ENCODE measurements at regions not wholly inside any gene's neighbourhood (a gene's known extent, or its start where the extent isn't known, plus 50 kb on each side); places are given as distances from the start of the nearest gene placed in this dataset.
"Not testable (repeated sequence)": the region's sequence is repeated elsewhere in the genome, so short reads cannot be mapped to it uniquely, and the experiment has no call there.

GRCh38 chr4:189804894-189805293, 135.8 kb upstream of the FRG1 start:
- DNase-seq = no peak

GRCh38 chr4:189806506-189806905, 134.2 kb upstream of the FRG1 start:
- no peak for DNase-seq

DNA sequence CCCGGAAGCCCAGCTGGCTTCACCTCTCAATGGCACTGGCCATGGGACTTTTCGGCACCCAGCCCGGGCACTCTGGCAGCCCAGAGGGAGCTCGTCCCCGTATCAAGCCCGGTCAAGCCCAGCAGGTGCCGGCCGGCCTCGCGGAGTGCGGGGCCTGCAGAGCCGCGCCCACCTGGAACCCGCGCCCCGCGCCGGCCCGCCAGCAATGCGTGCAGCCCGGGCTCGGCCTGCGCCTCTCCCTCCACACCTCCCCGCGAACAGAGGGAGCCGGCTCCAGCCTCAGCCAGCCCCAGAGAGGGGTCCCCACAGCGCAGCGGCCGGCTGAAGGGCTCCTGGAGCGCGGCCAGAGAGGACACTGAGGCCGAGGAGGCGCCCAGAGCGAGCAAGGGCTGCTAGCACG, 133.6 kb upstream of the FRG1 start:
- no peak for DNase-seq

GRCh38 chr4:189809241-189809735, 131.4 kb upstream of the FRG1 start:
- DNase-seq = no peak

GRCh38 chr4:189809839-189810238, 130.8 kb upstream of the FRG1 start:
- DNase-seq = no peak

DNA sequence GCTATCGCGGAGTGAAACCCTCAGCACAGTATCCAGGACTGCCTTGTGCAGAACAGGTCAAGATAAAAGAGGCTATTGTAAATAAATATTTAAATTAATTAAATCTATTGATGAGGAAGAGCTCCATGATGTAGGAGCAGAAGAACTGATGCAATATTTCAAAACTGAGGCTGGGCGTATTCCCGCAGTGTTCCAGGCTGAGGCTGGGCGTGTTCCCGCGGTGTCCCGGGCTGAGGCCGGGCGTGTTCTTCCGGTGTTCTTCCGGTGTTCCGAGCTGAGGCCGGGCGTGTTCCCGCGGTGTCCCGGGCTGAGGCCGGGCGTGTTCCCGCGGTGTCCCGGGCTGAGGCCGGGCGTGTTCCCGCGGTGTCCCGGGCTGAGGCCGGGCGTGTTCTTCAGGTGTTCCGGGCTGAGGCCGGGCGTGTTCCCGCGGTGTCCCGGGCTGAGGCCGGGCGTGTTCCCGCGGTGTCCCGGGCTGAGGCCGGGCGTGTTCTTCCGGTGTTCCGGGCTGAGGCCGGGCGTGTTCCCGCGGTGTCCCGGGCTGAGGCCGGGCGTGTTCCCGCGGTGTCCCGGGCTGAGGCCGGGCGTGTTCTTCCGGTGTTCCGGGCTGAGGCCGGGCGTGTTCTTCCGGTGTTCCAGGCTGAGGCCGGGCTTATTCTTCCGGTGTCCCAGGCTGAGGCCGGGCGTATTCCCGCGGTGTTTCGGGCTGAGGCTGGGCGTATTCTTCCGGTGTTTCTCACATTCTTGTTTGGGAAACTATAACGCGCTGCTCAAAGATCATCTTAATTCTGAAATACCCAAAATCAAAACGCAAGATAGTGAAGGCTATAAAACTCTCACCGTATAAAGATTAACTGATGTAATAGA, 130.1 kb upstream of the FRG1 start:
- not testable (repeated sequence) for DNase-seq

GRCh38 chr4:189815404-189816192, 125.1 kb upstream of the FRG1 start:
- no peak for DNase-seq

DNA sequence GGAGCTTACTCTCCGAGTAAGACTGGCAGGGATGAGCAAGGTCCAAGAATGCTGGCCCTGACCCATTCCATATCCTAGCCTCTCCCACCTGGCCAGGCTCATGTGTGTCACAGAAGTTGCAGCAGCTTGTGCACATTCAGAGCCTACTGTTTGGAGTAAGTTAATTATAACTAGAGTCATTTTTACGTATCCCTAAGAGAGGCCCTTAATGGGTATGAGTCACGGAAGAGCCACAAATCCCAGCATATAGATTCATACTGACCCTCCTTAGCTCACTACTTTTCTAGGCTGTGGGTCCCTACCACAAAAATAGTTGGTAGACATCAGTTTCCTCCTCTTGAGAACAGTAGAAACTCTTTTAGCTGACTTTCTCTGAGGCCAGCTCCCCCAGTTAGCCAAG, 118.3 kb upstream of the FRG1 start:
- DNase-seq = no peak

GRCh38 chr4:189823591-189823990, 117.1 kb upstream of the FRG1 start:
- DNase-seq = peak; percentile 33

- no peak for DNase-seq
Observed at GRCh38 chr4:189825466-189825865, 115.2 kb upstream of the FRG1 start.

DNA sequence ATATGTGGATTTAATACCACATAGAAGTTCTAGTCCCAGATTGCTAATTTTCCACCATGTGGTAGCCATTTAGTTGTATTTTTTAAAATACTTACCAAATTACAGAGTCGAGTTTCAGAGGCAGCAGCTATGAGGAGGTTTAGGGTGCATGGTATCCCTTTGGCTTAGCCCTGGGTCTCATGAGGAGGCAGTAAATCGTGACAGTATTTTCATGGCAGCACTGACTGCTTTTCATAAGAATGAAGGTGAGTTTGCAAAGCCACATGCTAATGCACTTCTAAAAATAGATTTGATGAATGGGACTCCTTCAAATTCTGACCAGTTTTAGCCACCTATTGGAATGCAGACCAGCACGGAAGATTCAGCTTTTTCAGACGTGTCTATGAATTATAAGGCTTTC, 114.0 kb upstream of the FRG1 start:
- DNase-seq = no peak

DNA sequence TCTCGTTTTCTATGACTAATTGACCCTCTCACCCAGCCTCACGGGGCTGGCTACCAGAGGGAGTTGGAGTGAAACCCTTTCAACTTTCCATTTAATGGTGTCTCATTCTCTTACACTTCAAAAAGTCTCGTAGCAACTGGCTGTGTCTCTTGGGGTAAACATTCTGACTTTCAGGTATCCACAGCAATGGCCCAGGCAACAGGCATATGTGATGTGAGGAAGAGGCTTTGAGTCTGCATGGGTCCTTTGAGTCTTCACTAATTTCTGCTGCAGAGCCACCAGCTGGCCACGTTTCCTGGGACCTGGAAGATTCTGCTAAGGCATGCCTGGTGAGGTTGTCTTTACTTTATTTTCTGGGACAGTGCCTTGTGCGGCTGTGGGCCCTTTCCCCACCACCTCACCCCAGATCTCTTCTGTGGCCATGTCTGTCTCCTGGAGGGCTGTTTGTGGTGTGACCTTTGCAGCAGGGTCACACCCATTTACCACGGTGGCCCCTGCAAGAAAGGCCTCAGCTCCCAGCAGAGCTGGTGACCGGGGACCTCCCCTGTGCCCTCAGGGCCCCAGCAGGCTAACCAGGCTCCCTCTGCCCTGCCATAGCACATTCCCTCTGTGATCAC, 112.5 kb upstream of the FRG1 start:
- DNase-seq = no peak

GRCh38 chr4:189832528-189832927, 108.1 kb upstream of the FRG1 start:
- no peak for DNase-seq

GRCh38 chr4:189834616-189835015, 106.1 kb upstream of the FRG1 start:
- no peak for DNase-seq

GRCh38 chr4:189835505-189835904, 105.2 kb upstream of the FRG1 start:
- no peak for DNase-seq

- DNase-seq = no peak
Observed at GRCh38 chr4:189837471-189837870, 103.2 kb upstream of the FRG1 start.

DNA sequence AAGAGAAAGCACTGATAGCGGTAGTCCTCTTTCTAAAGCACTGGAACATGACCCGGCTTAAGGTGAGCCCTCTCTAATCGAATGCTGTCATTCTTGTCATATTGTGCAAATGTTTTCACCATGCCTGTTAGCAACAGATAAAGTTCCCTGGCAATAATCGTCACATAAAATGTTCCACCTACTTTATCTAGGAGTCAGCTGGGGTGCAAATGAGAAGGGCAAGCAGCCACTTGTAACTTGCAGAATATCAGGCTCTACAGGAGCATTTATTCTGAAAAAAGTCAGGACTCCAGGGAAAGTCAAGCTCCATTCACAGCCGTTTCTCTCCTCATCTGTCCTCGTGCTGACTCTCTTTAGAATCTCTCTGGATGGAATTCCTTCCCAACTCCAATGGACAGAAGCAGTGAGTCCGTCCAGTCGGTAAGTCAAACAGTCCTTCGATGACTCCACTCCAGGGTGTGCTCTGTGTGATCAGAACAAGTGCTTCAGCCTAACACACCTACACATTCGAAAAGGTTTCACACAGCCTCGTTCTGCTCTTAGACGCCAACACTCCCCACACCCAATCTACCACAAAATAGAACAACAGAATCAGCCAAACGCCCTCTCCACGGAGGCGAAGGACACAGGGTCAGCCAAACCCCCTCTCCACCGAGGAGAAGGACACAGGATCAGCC, 101.7 kb upstream of the FRG1 start:
- DNase-seq = no peak

- no peak for DNase-seq
Observed at GRCh38 chr4:189840356-189840755, 100.3 kb upstream of the FRG1 start.

DNA sequence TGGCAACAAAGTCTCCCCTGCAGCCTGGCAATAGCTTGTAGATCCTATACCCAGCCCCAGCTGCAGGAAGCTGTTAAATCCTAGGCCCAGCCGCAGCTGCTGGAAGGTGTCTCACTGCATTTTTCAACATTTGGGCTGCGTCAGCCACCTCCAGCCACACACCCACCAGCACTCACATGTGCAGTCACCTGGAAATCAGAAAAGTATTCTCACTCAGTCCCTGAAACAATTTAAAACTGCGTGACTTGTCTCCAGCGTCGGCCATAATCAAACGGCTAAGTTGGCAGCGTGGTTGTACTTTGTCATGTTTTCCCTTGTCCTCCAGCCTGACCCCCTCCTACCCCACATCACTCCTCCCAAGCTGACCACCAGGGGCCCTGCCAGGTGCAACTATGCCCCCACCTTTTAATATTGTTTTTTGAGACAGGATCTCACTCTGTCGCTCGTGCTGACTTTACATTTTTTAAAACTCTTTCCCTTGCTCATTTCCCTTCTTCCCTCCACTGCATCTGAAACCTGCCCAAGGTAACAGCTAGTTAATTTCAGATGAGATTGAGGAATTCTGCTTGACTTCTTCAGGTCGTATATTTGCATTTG, 97.2 kb upstream of the FRG1 start:
- DNase-seq = no peak

DNA sequence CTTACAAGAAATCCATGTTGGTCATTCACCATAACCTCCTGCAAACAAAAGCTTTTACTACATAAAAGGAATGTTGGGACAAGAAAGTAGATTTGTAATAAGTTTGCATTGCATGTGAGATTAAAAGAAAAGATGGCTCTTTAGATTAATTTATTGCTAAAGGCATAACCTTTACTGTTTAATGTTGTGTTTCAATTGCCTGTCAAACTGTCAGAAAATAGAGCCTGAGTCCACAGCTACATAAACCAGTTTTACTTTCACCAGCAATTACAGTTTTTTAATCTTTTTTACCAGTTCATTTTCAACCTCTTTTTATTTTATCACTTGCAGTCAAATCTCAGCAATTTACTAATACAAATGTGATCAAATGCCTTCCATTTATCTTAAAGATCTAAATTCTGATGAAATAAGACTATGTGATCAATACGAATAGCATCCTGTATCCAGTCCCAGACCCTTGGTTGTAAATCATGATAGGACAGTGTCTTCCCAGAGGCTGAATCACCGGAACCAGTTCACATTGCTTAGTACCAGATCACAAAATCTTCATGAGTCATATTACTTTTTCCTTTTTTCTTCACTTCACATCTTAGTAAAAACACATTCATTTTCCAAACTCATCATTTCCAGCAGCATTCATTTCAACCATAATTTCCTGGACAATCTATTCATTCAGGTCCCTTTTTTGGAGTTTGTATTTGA, 95.4 kb upstream of the FRG1 start:
- no peak for DNase-seq

- not testable (repeated sequence) for DNase-seq
Observed at GRCh38 chr4:189846094-189846493, 94.6 kb upstream of the FRG1 start.

DNA sequence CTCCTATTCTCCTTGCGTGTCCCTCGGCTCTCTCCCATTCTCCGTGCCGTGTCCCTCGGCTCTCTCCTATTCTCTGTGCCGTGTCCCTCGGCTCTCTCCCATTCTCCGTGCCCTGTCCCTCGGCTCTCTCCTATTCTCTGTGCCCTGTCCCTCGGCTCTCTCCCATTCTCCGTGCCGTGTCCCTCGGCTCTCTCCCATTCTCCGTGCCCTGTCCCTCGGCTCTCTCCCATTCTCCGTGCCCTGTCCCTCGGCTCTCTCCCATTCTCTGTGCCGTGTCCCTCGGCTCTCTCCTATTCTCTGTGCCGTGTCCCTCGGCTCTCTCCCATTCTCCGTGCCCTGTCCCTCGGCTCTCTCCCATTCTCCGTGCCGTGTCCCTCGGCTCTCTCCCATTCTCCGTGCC, 94.1 kb upstream of the FRG1 start:
- DNase-seq = not testable (repeated sequence)

Data from NCI-H446 treated with DMSO at 0.1 percent for 48 hours (cell line).